A549 (cell line): ENCODE measurements at regions not wholly inside any gene's neighbourhood (a gene's known extent, or its start where the extent isn't known, plus 50 kb on each side); places are given as distances from the start of the nearest gene placed in this dataset.

ENCODE experiments used
- CEBPB ChIP-seq, 2 experiments: fragments of >200 bp in 1 of 2; sonication (Bioruptor Twin) in 1 of 2; formaldehyde crosslinking in 1 of 2; IDR thresholded peaks; 2 replicates each; pipeline ENCODE4 v1.6.1; 2012 to 2016
- PHF8 ChIP-seq: fragments of 200-600 bp; sonication (generic); IDR thresholded peaks from 2 replicates; pipeline ENCODE4 v1.6.1; 2016; ENCODE audit warnings: low read depth, mild to moderate bottlenecking, antibody characterized with exemption, moderate library complexity, borderline replicate concordance
- RCOR1 ChIP-seq: fragments of 150-350 bp; IDR thresholded peaks from 2 replicates; pipeline ENCODE4 v1.6.1; 2014; ENCODE audit warnings: antibody characterized with exemption, low read length, low read depth
- RNF2 ChIP-seq: fragments of 200-600 bp; sonication (generic); IDR thresholded peaks from 2 replicates; pipeline ENCODE4 v1.6.1; 2016; ENCODE audit warnings: low read depth, mild to moderate bottlenecking, antibody characterized with exemption, moderate library complexity, borderline replicate concordance
- TF ChIP-seq, protein P1 (sequence below): fragments of 150-350 bp; IDR thresholded peaks from 2 replicates; pipeline ENCODE4 v1.6.1; 2014; ENCODE audit warnings: low read depth, mild to moderate bottlenecking, low read length
- TF ChIP-seq, protein P2 (sequence below): fragments of >200 bp; sonication (Bioruptor Twin); formaldehyde crosslinking; IDR thresholded peaks from 3 replicates; pipeline ENCODE4 v1.5.1; 2016
- TF ChIP-seq, protein P3 (sequence below): IDR thresholded peaks from 2 replicates; pipeline ENCODE4 v1.6.1; 2012
- TF ChIP-seq, protein P4 (sequence below): fragments of 450-650 bp; IDR thresholded peaks from 2 replicates; pipeline ENCODE4 v1.6.1; 2014; ENCODE audit warnings: antibody characterized with exemption

DNA sequence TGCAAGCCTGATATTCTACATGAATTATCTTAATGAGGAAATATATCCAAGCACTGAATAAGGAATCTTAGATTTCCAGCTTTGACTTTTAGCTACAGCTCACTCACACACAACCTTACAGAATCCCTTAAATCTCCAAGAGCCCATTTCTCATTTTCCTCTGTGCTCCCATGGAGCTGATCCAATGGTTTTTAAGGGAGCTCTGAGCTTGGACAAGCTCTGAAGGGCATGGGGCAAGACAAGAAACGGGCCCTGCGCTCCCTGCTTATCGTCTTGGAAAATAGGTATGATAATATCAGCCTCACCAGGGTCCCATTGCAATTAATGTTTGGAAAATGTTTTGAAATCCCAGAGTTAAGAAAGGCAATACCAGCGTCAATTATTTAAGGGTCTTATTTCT is 1021.7 kb downstream of the NR2F1-AS1 start:
- TF ChIP-seq PHF8 (no peak), CEBPB (IDR thresholded peaks at IDR 0.05) (no peak), RCOR1 (no peak), RNF2 (no peak)
- TF ChIP-seq, protein P1, sequence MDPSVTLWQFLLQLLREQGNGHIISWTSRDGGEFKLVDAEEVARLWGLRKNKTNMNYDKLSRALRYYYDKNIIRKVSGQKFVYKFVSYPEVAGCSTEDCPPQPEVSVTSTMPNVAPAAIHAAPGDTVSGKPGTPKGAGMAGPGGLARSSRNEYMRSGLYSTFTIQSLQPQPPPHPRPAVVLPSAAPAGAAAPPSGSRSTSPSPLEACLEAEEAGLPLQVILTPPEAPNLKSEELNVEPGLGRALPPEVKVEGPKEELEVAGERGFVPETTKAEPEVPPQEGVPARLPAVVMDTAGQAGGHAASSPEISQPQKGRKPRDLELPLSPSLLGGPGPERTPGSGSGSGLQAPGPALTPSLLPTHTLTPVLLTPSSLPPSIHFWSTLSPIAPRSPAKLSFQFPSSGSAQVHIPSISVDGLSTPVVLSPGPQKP = no peak
- TF ChIP-seq, protein P2, sequence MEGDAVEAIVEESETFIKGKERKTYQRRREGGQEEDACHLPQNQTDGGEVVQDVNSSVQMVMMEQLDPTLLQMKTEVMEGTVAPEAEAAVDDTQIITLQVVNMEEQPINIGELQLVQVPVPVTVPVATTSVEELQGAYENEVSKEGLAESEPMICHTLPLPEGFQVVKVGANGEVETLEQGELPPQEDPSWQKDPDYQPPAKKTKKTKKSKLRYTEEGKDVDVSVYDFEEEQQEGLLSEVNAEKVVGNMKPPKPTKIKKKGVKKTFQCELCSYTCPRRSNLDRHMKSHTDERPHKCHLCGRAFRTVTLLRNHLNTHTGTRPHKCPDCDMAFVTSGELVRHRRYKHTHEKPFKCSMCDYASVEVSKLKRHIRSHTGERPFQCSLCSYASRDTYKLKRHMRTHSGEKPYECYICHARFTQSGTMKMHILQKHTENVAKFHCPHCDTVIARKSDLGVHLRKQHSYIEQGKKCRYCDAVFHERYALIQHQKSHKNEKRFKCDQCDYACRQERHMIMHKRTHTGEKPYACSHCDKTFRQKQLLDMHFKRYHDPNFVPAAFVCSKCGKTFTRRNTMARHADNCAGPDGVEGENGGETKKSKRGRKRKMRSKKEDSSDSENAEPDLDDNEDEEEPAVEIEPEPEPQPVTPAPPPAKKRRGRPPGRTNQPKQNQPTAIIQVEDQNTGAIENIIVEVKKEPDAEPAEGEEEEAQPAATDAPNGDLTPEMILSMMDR = no peak
- TF ChIP-seq, protein P3, sequence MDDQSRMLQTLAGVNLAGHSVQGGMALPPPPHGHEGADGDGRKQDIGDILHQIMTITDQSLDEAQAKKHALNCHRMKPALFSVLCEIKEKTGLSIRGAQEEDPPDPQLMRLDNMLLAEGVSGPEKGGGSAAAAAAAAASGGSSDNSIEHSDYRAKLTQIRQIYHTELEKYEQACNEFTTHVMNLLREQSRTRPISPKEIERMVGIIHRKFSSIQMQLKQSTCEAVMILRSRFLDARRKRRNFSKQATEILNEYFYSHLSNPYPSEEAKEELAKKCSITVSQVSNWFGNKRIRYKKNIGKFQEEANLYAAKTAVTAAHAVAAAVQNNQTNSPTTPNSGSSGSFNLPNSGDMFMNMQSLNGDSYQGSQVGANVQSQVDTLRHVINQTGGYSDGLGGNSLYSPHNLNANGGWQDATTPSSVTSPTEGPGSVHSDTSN = no peak
- TF ChIP-seq, protein P4, sequence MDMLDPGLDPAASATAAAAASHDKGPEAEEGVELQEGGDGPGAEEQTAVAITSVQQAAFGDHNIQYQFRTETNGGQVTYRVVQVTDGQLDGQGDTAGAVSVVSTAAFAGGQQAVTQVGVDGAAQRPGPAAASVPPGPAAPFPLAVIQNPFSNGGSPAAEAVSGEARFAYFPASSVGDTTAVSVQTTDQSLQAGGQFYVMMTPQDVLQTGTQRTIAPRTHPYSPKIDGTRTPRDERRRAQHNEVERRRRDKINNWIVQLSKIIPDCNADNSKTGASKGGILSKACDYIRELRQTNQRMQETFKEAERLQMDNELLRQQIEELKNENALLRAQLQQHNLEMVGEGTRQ = no peak
